GM23248 (cell line): ENCODE measurements at regions not wholly inside any gene's neighbourhood (a gene's known extent, or its start where the extent isn't known, plus 50 kb on each side); places are given as distances from the start of the nearest gene placed in this dataset.

Source experiments
- EZH2 ChIP-seq: fragments of 200-600 bp; sonication (generic); IDR thresholded peaks from 2 replicates; pipeline ENCODE4 v1.6.1; 2018; ENCODE audit warnings: antibody characterized with exemption, mild to moderate bottlenecking; ENCODE audit not compliant: insufficient read depth, poor library complexity, severe bottlenecking
- EZH2phosphoT487 ChIP-seq: fragments of 200-600 bp; sonication (generic); IDR thresholded peaks from 2 replicates; pipeline ENCODE4 v1.6.1; 2018; ENCODE audit warnings: antibody characterized with exemption, moderate library complexity, mild to moderate bottlenecking, low read depth; ENCODE audit not compliant: insufficient read depth

GRCh38 chr5:103391659-103392058 lies 133.1 kb downstream of the MACIR start:
- no peak for TF ChIP-seq EZH2
- TF ChIP-seq EZH2phosphoT487, result no peak
